HCT116 (cell line): ENCODE measurements at regions not wholly inside any gene's neighbourhood (a gene's known extent, or its start where the extent isn't known, plus 50 kb on each side); places are given as distances from the start of the nearest gene placed in this dataset.

ENCODE experiments used
- ATAC-seq: fragments of 200-7000 bp; cut with Tn5 transposase; 2 replicates; pipeline ENCODE4 v1.9.1; 2020; ENCODE audit warnings: mild to moderate bottlenecking, moderate library complexity
- BruUV-seq: library from RNA; stranded (reverse); fragments of 400-500 nt; replicated peaks from 2 replicates; lab custom pipeline; 2021; lab: Mats Ljungman, UMichigan
- CTCF ChIA-PET: fragments of 300-600 bp; sonication (Branson Sonifier 250); formaldehyde crosslinking; loops from one replicate; lab custom pipeline; 2021; ENCODE audit warnings: antibody characterized with exemption; lab: Charles Lee
- POLR2A ChIA-PET: fragments of 300-600, 350-600 bp; sonication (Branson Sonifier 250); formaldehyde crosslinking; loops from one replicate; lab custom pipeline; 2021; ENCODE audit warnings: antibody characterized with exemption; lab: Charles Lee
- RAD21 ChIA-PET, 2 experiments: fragments of 300-600 bp; sonication (Branson Sonifier 250); formaldehyde crosslinking; loops; one replicate each; lab custom pipeline; 2023; ENCODE audit warnings: low total read pairs in 2 of 2; ENCODE audit not compliant: uncharacterized antibody in 2 of 2, unreplicated experiment in 2 of 2, low non-redundant PET in 1 of 2; lab: Charles Lee
- DNase-seq: peaks from one replicate; pipeline ENCODE4 v3.0.0-alpha.2; 2010; ENCODE audit warnings: low read depth, low spot score
- H2AFZ ChIP-seq: fragments of 200-600 bp; shearing (Covaris generic), sonication (generic); 2 replicates; pipeline ENCODE4 v1.6.1; 2017; ENCODE audit warnings: low read depth, mixed run types, mixed read lengths, antibody characterized with exemption, low read length; ENCODE audit not compliant: poor library complexity, severe bottlenecking
- H3K27ac ChIP-seq: 2 replicates; pipeline ENCODE4 v1.5.1; 2012; ENCODE audit warnings: low read depth, low read length
- H3K27me3 ChIP-seq: fragments of 200-600 bp; sonication (generic); 2 replicates; pipeline ENCODE4 v1.6.1; 2016; ENCODE audit warnings: mixed run types, low read length, mixed read lengths; ENCODE audit not compliant: insufficient read depth
- H3K36me3 ChIP-seq, 2 experiments: fragments of 200-500 bp in 1 of 2; fragments of 200-600 bp in 1 of 2; sonication (Bioruptor generic) in 1 of 2; sonication (generic) in 1 of 2; 2 replicates each; pipeline versions ENCODE4 v1.5.1 to v1.6.1; 2014 to 2016; ENCODE audit warnings: low read length in 2 of 2, inconsistent platforms in 1 of 2, mixed read lengths in 1 of 2, mixed run types in 1 of 2; ENCODE audit not compliant: insufficient read depth in 2 of 2, control insufficient read depth in 1 of 2
- H3K4me1 ChIP-seq, 2 experiments: fragments of 200-600 bp in 1 of 2; sonication (generic) in 1 of 2; 2 replicates each; pipeline versions ENCODE4 v1.5.1 to v1.6.1; 2012 to 2017; ENCODE audit warnings: low read length in 2 of 2, inconsistent platforms in 1 of 2, mild to moderate bottlenecking in 1 of 2, mixed read lengths in 1 of 2, mixed run types in 1 of 2, moderate library complexity in 1 of 2; ENCODE audit not compliant: insufficient read depth in 2 of 2, control insufficient read depth in 1 of 2
- H3K4me2 ChIP-seq: fragments of 200-600 bp; sonication (generic); 2 replicates; pipeline ENCODE4 v1.6.1; 2017; ENCODE audit warnings: mixed run types, low read length, mixed read lengths
- H3K4me3 ChIP-seq, 2 experiments: fragments of 200-600 bp in 1 of 2; sonication (generic) in 1 of 2; replicated peaks in 1 of 2; 2 replicates each; pipeline ENCODE4 v1.5.1; 2011 to 2016; ENCODE audit warnings: low read length in 2 of 2, control low read depth in 1 of 2, low read depth in 1 of 2, mild to moderate bottlenecking in 1 of 2, mixed read lengths in 1 of 2, mixed run types in 1 of 2
- H3K79me2 ChIP-seq: fragments of 200-600 bp; sonication (generic); 2 replicates; pipeline ENCODE4 v1.6.1; 2017; ENCODE audit warnings: mild to moderate bottlenecking, mixed run types, low read length, moderate library complexity, mixed read lengths; ENCODE audit not compliant: insufficient read depth
- H3K9ac ChIP-seq: fragments of 200-600 bp; sonication (generic); 2 replicates; pipeline ENCODE4 v1.6.1; 2016; ENCODE audit warnings: low read length, mixed read lengths
- H3K9me2 ChIP-seq: fragments of 200-600 bp; sonication (generic), shearing (Covaris generic); 2 replicates; pipeline ENCODE4 v1.6.1; 2017; ENCODE audit warnings: mixed run types, mild to moderate bottlenecking, moderate library complexity; ENCODE audit not compliant: insufficient read depth
- H3K9me3 ChIP-seq, 2 experiments: fragments of 200-500 bp in 1 of 2; fragments of 200-600 bp in 1 of 2; sonication (Bioruptor generic) in 1 of 2; sonication (generic) in 1 of 2; 2 replicates each; pipeline ENCODE4 v1.6.1; 2014 to 2017; ENCODE audit warnings: low read length in 2 of 2, mixed read lengths in 2 of 2, inconsistent platforms in 1 of 2, low read depth in 1 of 2, mild to moderate bottlenecking in 1 of 2, mixed run types in 1 of 2, moderate library complexity in 1 of 2; ENCODE audit not compliant: control insufficient read depth in 1 of 2, insufficient read depth in 1 of 2
- H4K20me1 ChIP-seq: fragments of 200-600 bp; sonication (generic), shearing (Covaris generic); 2 replicates; pipeline ENCODE4 v1.6.1; 2017; ENCODE audit warnings: mixed run types, mild to moderate bottlenecking, moderate library complexity; ENCODE audit not compliant: insufficient read depth
- ATF3 ChIP-seq: IDR thresholded peaks from 2 replicates; pipeline ENCODE4 v1.6.1; 2012
- CTCF ChIP-seq, 3 experiments: fragments of 200-600 bp in 1 of 3; sonication (generic) in 1 of 3; IDR thresholded peaks in 2 of 3; conservative IDR thresholded peaks in 1 of 3; 2 replicates each; pipeline ENCODE4 v1.5.1; 2012 to 2017; ENCODE audit warnings: low read depth in 2 of 3, low read length in 2 of 3, antibody characterized with exemption in 1 of 3, borderline replicate concordance in 1 of 3, control low read depth in 1 of 3, mild to moderate bottlenecking in 1 of 3, mixed read lengths in 1 of 3, mixed run types in 1 of 3, moderate library complexity in 1 of 3; ENCODE audit not compliant: insufficient read depth in 1 of 3
- EZH2 ChIP-seq: fragments of 200-600 bp; sonication (generic); IDR thresholded peaks from 2 replicates; pipeline ENCODE4 v1.6.1; 2017; ENCODE audit warnings: antibody characterized with exemption, mixed run types
- POLR2A ChIP-seq: IDR thresholded peaks from 2 replicates; pipeline ENCODE4 v1.7.0; 2011; ENCODE audit warnings: borderline replicate concordance; ENCODE audit not compliant: insufficient read depth, insufficient read length; ENCODE audit errors: extremely low read depth
- POLR2AphosphoS5 ChIP-seq: IDR thresholded peaks from 2 replicates; pipeline ENCODE4 v1.6.1; 2011; ENCODE audit warnings: mild to moderate bottlenecking, low read depth, low read length, moderate library complexity
- REST ChIP-seq: IDR thresholded peaks from 2 replicates; pipeline ENCODE4 v1.6.1; 2012; ENCODE audit warnings: low read depth
- SIN3A ChIP-seq: IDR thresholded peaks from 2 replicates; pipeline ENCODE4 v1.6.1; 2012; ENCODE audit warnings: low read depth
- SRF ChIP-seq: IDR thresholded peaks from 2 replicates; pipeline ENCODE4 v1.6.1; 2012; ENCODE audit warnings: low read depth
- TCF7L2 ChIP-seq: IDR thresholded peaks from 2 replicates; pipeline ENCODE4 v1.7.0; 2011; ENCODE audit warnings: borderline replicate concordance, inconsistent platforms; ENCODE audit not compliant: insufficient read depth, insufficient read length; ENCODE audit errors: extremely low read depth
- ZBTB33 ChIP-seq: IDR thresholded peaks from 2 replicates; pipeline ENCODE4 v1.6.1; 2011; ENCODE audit warnings: mild to moderate bottlenecking, low read length, moderate library complexity; ENCODE audit not compliant: insufficient replicate concordance; ENCODE audit errors: extremely low read depth
- ZNF274 ChIP-seq: fragments of 200-500 bp; sonication (Bioruptor generic); IDR thresholded peaks from 2 replicates; pipeline ENCODE4 v1.6.1; 2014; ENCODE audit warnings: mild to moderate bottlenecking, low read depth, low read length, inconsistent platforms
- intact Hi-C: fragments of 100-400 bp; cut with micrococcal nuclease; formaldehyde crosslinking; loops from 2 replicates; pipeline ENCODE4 v1.10.0; 2022

- no peaks in the 10 kb centered on the region; a peak in 1 of 4 replicates for H3K36me3 ChIP-seq
- ChIA-PET POLR2A (no interaction called here), RAD21 (no interaction called here), CTCF (no interaction called here)
- no peaks in the 10 kb centered on the region for H3K4me1 ChIP-seq
- no peaks in the 10 kb centered on the region for H3K27me3 ChIP-seq
- H3K9me2 ChIP-seq, result no peaks in the 10 kb centered on the region
- intact Hi-C loops, result no loop called here
- TF ChIP-seq POLR2A, result no peak
- TF ChIP-seq SIN3A, result no peak
- ATAC-seq (no peak), DNase-seq (no peak)
- no peak overlapping the region for H3K4me2 ChIP-seq
- H3K9ac ChIP-seq, result no peak overlapping the region
- no peak overlapping the region for H3K4me3 ChIP-seq
- no peaks in the 10 kb centered on the region for H3K79me2 ChIP-seq
- no TSS peak for BruUV-seq
- no peak overlapping the region for H3K27ac ChIP-seq
- no peak overlapping the region for H2AFZ ChIP-seq
- H3K9me3 ChIP-seq, result no peaks in the 10 kb centered on the region
- no peaks in the 10 kb centered on the region for H4K20me1 ChIP-seq
Measured at GRCh38 chr13:59354665-59355369, 808.9 kb downstream of the DIAPH3 start.

- H3K9me3 ChIP-seq, result no peaks in the 10 kb centered on the region
- no peak overlapping the region for H2AFZ ChIP-seq
- H3K4me2 ChIP-seq, result no peak overlapping the region
- CTCF ChIA-PET, result no interaction called here
- ATAC-seq (no peak), DNase-seq (no peak)
- POLR2A ChIA-PET, result no interaction called here
- no peaks in the 10 kb centered on the region for H3K9me2 ChIP-seq
- H3K4me1 ChIP-seq, result no peaks in the 10 kb centered on the region
- no peaks in the 10 kb centered on the region for H3K79me2 ChIP-seq
- H3K4me3 ChIP-seq, result no peak overlapping the region
- no peak overlapping the region for H3K27ac ChIP-seq
- RAD21 ChIA-PET, result no interaction called here
- intact Hi-C loops, result no loop called here
- no peak overlapping the region for H3K9ac ChIP-seq
- H3K27me3 ChIP-seq, result no peaks in the 10 kb centered on the region
- H4K20me1 ChIP-seq, result no peaks in the 10 kb centered on the region
- BruUV-seq, result no TSS peak
- no peaks in the 10 kb centered on the region; a peak in 1 of 4 replicates for H3K36me3 ChIP-seq
- TF ChIP-seq SRF, result no peak
- TF ChIP-seq TCF7L2, result no peak
- no peak for TF ChIP-seq ZNF274
- TF ChIP-seq EZH2, result no peak
- TF ChIP-seq CTCF (IDR thresholded peaks at IDR 0.05 in 2 of 3, conservative IDR thresholded peaks at IDR 0.05 in 1 of 3; ENCODE audit: borderline replicate concordance in 1 of 3, insufficient read depth in 1 of 3, low read depth in 2 of 3, low read length in 2 of 3), result no peak
- TF ChIP-seq REST, result no peak
- no peak for TF ChIP-seq POLR2AphosphoS5
- TF ChIP-seq ZBTB33, result no peak
- no peak for TF ChIP-seq SIN3A
- TF ChIP-seq ATF3, result no peak
Measured at GRCh38 chr13:59356607-59357006, 807.1 kb downstream of the DIAPH3 start.
